SK-N-SH (cell line): ENCODE measurements at regions not wholly inside any gene's neighbourhood (a gene's known extent, or its start where the extent isn't known, plus 50 kb on each side); places are given as distances from the start of the nearest gene placed in this dataset.

Experiments
- CTCF ChIA-PET: fragments of 300-600, 350-600 bp; formaldehyde crosslinking; extraction: SDS; loops from one replicate; lab custom pipeline; 2021; lab: Yijun Ruan, JAX
- POLR2A ChIA-PET: fragments of 350-600 bp; sonication (Branson Sonifier 250); formaldehyde crosslinking; extraction: SDS; loops from one replicate; lab custom pipeline; 2020; ENCODE audit warnings: antibody characterized with exemption, inconsistent platforms; lab: Yijun Ruan, JAX
- DNase-seq: peaks from one replicate; pipeline ENCODE4 v3.0.0; 2012
- H2AFZ ChIP-seq: fragments of 200-600 bp; sonication (generic); 2 replicates; pipeline ENCODE4 v1.8.1; 2016; ENCODE audit warnings: antibody characterized with exemption, mild to moderate bottlenecking, low read depth
- H3F3A ChIP-seq: fragments of 200-600 bp; sonication (generic); replicated peaks from 2 replicates; pipeline ENCODE3; 2016; ENCODE audit warnings: antibody characterized with exemption, mild to moderate bottlenecking; ENCODE audit not compliant: insufficient read depth
- H3K27ac ChIP-seq, 2 experiments: fragments of 200-500 bp in 1 of 2; fragments of 200-600 bp in 1 of 2; sonication (Bioruptor generic) in 1 of 2; sonication (generic), shearing (Covaris generic) in 1 of 2; 2 replicates each; pipeline versions ENCODE4 v1.5.1 to v1.6.1; 2014 to 2016; ENCODE audit warnings: low read depth in 2 of 2, inconsistent platforms in 1 of 2, low read length in 1 of 2, mild to moderate bottlenecking in 1 of 2, mixed read lengths in 1 of 2
- H3K27me3 ChIP-seq: fragments of 200-600 bp; sonication (generic), shearing (Covaris generic); 2 replicates; pipeline ENCODE4 v1.6.1; 2016; ENCODE audit warnings: mixed run types; ENCODE audit not compliant: insufficient read depth
- H3K36me3 ChIP-seq, 2 experiments: fragments of 200-500 bp in 1 of 2; fragments of 200-600 bp in 1 of 2; sonication (Bioruptor generic) in 1 of 2; sonication (generic) in 1 of 2; replicated peaks in 1 of 2; 2 replicates each; pipeline versions ENCODE3 to v1.5.1; 2014 to 2016; ENCODE audit warnings: low read length in 1 of 2, mild to moderate bottlenecking in 1 of 2; ENCODE audit not compliant: insufficient read depth in 2 of 2, control insufficient read depth in 1 of 2
- H3K4me1 ChIP-seq, 2 experiments: fragments of 200-500 bp in 1 of 2; fragments of 200-600 bp in 1 of 2; sonication (Bioruptor generic) in 1 of 2; sonication (generic), shearing (Covaris generic) in 1 of 2; 2 replicates each; pipeline versions ENCODE4 v1.5.1 to v1.6.1; 2014 to 2016; ENCODE audit warnings: low read depth in 1 of 2, low read length in 1 of 2, mixed run types in 1 of 2; ENCODE audit not compliant: insufficient read depth in 2 of 2, control insufficient read depth in 1 of 2
- H3K4me2 ChIP-seq: fragments of 200-600 bp; sonication (generic), shearing (Covaris generic); 2 replicates; pipeline ENCODE4 v1.6.1; 2017; ENCODE audit warnings: mixed run types
- H3K4me3 ChIP-seq, 2 experiments: fragments of 200-500 bp in 1 of 2; fragments of 200-600 bp in 1 of 2; sonication (Bioruptor generic) in 1 of 2; sonication (generic), shearing (Covaris generic) in 1 of 2; 2 replicates each; pipeline versions ENCODE4 v1.5.1 to v1.8.1; 2014 to 2016; ENCODE audit warnings: low read depth in 2 of 2, inconsistent platforms in 1 of 2, low read length in 1 of 2, mild to moderate bottlenecking in 1 of 2, mixed read lengths in 1 of 2, moderate library complexity in 1 of 2
- H3K79me2 ChIP-seq: fragments of 200-600 bp; sonication (generic); 2 replicates; pipeline ENCODE4 v1.8.1; 2017; ENCODE audit warnings: mild to moderate bottlenecking; ENCODE audit not compliant: insufficient read depth
- H3K9ac ChIP-seq: fragments of 200-600 bp; sonication (generic); 2 replicates; pipeline ENCODE4 v1.6.1; 2017; ENCODE audit warnings: mixed run types
- H3K9me2 ChIP-seq: fragments of 200-600 bp; sonication (generic); 2 replicates; pipeline ENCODE4 v1.6.1; 2017; ENCODE audit warnings: mixed run types
- H3K9me3 ChIP-seq: fragments of 200-600 bp; sonication (generic); 2 replicates; pipeline ENCODE4 v1.6.1; 2017; ENCODE audit warnings: mixed run types, mild to moderate bottlenecking, moderate library complexity
- H4K20me1 ChIP-seq: fragments of 200-600 bp; sonication (generic); 2 replicates; pipeline ENCODE4 v1.6.1; 2017; ENCODE audit warnings: mild to moderate bottlenecking, mixed run types; ENCODE audit not compliant: insufficient read depth
- EZH2phosphoT487 ChIP-seq: fragments of 200-600 bp; sonication (generic); IDR thresholded peaks from 2 replicates; pipeline ENCODE4 v1.6.1; 2017; ENCODE audit warnings: low read depth, mixed run types, mild to moderate bottlenecking, antibody characterized with exemption, moderate library complexity, borderline replicate concordance
- FOSL2 ChIP-seq: IDR thresholded peaks from 2 replicates; pipeline ENCODE4 v1.4.0; 2012; ENCODE audit warnings: low read depth, mild to moderate bottlenecking, moderate library complexity, borderline replicate concordance
- FOXJ3 ChIP-seq: sonication (generic); formaldehyde crosslinking; IDR thresholded peaks from 2 replicates; pipeline ENCODE4 v1.5.1; 2020; ENCODE audit warnings: mild to moderate bottlenecking, missing genetic modification reagents
- GABPA ChIP-seq: IDR thresholded peaks from 2 replicates; pipeline ENCODE4 v1.4.0; 2012; ENCODE audit warnings: low read depth, mild to moderate bottlenecking
- JUND ChIP-seq: IDR thresholded peaks from 2 replicates; pipeline ENCODE4 v1.4.0; 2012
- NFIC ChIP-seq: IDR thresholded peaks from 2 replicates; pipeline ENCODE4 v1.4.0; 2012; ENCODE audit warnings: borderline replicate concordance
- NRF1 ChIP-seq: IDR thresholded peaks from 2 replicates; pipeline ENCODE4 v1.6.1; 2012; ENCODE audit warnings: low read depth, mild to moderate bottlenecking, low read length
- RCOR1 ChIP-seq: fragments of 150-350 bp; IDR thresholded peaks from 2 replicates; pipeline ENCODE4 v1.6.1; 2017; ENCODE audit warnings: antibody characterized with exemption, low read length
- RFX5 ChIP-seq: IDR thresholded peaks from 2 replicates; pipeline ENCODE4 v1.6.1; 2012; ENCODE audit warnings: mild to moderate bottlenecking, improper control_type of control experiment, low read length
- TCF12 ChIP-seq: IDR thresholded peaks from 2 replicates; pipeline ENCODE4 v1.4.0; 2012
- YY1 ChIP-seq: IDR thresholded peaks from 2 replicates; pipeline ENCODE4 v1.4.0; 2012; ENCODE audit warnings: low read depth, mild to moderate bottlenecking
- WGBS: methylation state at CpG from one replicate; pipeline ENCODE4 v1.1.6; 2017; ENCODE audit warnings: low lambda C conversion rate; 5-methylcytosine and 5-hydroxymethylcytosine counted together
- TF ChIP-seq, protein P1 (sequence below): IDR thresholded peaks from 2 replicates; pipeline ENCODE4 v1.4.0; 2012; ENCODE audit warnings: low read depth, borderline replicate concordance
- TF ChIP-seq, protein P2 (sequence below): IDR thresholded peaks from 2 replicates; pipeline ENCODE4; 2012
- TF ChIP-seq, protein P3 (sequence below): fragments of 200-600 bp; sonication (generic); IDR thresholded peaks from 2 replicates; pipeline ENCODE4 v1.6.1; 2017; ENCODE audit warnings: antibody characterized with exemption, mild to moderate bottlenecking, moderate library complexity
- TF ChIP-seq, protein P4 (sequence below): fragments of 150-350 bp; IDR thresholded peaks from 2 replicates; pipeline ENCODE4 v1.6.1; 2017; ENCODE audit warnings: antibody characterized with exemption, low read length, low read depth, borderline replicate concordance

DNA sequence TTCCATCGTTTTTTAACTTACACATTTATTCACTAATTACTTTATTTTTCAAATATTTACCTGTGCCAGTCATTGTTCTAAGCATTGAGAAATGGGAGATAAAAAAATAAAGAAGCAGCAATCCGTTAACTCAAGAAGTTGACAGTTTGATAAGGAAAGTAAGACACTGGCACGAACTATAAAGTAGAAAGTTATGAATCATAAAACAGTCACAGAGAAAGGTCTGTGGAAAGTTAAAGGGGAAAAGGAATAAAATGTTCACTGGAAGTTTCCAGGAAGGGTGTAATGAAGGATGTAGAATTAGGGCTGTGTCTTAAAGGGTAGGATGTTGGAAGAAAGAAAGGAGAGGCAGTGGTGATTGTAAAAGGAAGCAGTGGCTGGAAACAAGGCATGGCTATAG, 118.9 kb downstream of the RDH14 start:
- peaks cover 13% of the 10 kb centered on the region for H3F3A ChIP-seq
- no peaks in the 10 kb centered on the region for H3K79me2 ChIP-seq
- POLR2A ChIA-PET, result no interaction called here
- H3K9ac ChIP-seq, result no peak overlapping the region; the same call in 1 of the 2 replicates
- CTCF ChIA-PET, result no interaction called here
- DNase-seq, result no peak
- no peaks in the 10 kb centered on the region for H3K36me3 ChIP-seq
- peak overlapping the region; percentile 21; the same call in 1 of the 2 replicates for H3K4me2 ChIP-seq
- H3K4me3 ChIP-seq, result no peak overlapping the region
- H2AFZ ChIP-seq, result peak overlapping the region; percentile 63; the same call in 1 of the 2 replicates
- no peak overlapping the region for H3K27ac ChIP-seq
- H3K4me1 ChIP-seq, result peaks cover 7 to 27% of the 10 kb centered on the region in 2 experiments; a peak in 2 of 4 replicates
- TF ChIP-seq, protein P1, sequence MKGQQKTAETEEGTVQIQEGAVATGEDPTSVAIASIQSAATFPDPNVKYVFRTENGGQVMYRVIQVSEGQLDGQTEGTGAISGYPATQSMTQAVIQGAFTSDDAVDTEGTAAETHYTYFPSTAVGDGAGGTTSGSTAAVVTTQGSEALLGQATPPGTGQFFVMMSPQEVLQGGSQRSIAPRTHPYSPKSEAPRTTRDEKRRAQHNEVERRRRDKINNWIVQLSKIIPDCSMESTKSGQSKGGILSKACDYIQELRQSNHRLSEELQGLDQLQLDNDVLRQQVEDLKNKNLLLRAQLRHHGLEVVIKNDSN, result no peak
- no peak for TF ChIP-seq YY1
- peak; percentile 48 for TF ChIP-seq TCF12
- peak; percentile 47; the same call in 1 of the 2 replicates for TF ChIP-seq NFIC
- TF ChIP-seq, protein P2, sequence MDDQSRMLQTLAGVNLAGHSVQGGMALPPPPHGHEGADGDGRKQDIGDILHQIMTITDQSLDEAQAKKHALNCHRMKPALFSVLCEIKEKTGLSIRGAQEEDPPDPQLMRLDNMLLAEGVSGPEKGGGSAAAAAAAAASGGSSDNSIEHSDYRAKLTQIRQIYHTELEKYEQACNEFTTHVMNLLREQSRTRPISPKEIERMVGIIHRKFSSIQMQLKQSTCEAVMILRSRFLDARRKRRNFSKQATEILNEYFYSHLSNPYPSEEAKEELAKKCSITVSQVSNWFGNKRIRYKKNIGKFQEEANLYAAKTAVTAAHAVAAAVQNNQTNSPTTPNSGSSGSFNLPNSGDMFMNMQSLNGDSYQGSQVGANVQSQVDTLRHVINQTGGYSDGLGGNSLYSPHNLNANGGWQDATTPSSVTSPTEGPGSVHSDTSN, result peak; percentile 75
- peak; percentile 41; the same call in 1 of the 2 replicates for TF ChIP-seq FOSL2
- TF ChIP-seq JUND, result peak; percentile 52
- TF ChIP-seq, all 33 proteins: peak for 5
- no peaks in the 10 kb centered on the region for H3K9me3 ChIP-seq
- H4K20me1 ChIP-seq, result no peaks in the 10 kb centered on the region
- no peaks in the 10 kb centered on the region for H3K27me3 ChIP-seq
- WGBS, result 25% methylated on average over 3 of the region's 3 CpGs
- no peaks in the 10 kb centered on the region for H3K9me2 ChIP-seq

DNA sequence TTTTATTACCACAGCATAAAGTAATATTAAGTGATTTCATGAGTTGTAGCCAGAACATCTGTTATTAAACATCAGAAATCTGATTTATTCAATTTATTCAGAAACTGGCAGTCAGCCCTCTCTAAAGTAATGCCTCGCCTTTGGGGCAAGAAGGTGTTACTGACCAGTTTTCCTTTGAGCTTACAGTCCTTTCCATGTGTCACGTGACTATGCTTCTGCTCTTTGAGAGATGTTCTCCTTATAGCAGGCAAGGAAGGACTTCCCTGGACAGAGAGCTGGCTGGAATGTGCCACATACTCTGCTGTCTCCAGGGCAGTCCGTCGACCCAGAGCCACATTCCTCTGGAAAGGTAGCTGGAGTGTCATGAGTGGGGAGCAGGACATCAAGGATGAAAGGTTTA, 119.7 kb downstream of the RDH14 start:
- H3K4me2 ChIP-seq, result no peak overlapping the region
- no peak overlapping the region for H2AFZ ChIP-seq
- H3K9ac ChIP-seq, result no peak overlapping the region
- H3K79me2 ChIP-seq, result no peaks in the 10 kb centered on the region
- no peaks in the 10 kb centered on the region for H3K9me2 ChIP-seq
- peaks cover 7 to 35% of the 10 kb centered on the region in 2 experiments; a peak in 3 of 4 replicates for H3K4me1 ChIP-seq
- TF ChIP-seq NRF1 (no peak), FOSL2 (no peak), RFX5 (no peak), EZH2phosphoT487 (no peak), RCOR1 (no peak), GABPA (no peak), FOXJ3 (no peak)
- TF ChIP-seq, protein P3, sequence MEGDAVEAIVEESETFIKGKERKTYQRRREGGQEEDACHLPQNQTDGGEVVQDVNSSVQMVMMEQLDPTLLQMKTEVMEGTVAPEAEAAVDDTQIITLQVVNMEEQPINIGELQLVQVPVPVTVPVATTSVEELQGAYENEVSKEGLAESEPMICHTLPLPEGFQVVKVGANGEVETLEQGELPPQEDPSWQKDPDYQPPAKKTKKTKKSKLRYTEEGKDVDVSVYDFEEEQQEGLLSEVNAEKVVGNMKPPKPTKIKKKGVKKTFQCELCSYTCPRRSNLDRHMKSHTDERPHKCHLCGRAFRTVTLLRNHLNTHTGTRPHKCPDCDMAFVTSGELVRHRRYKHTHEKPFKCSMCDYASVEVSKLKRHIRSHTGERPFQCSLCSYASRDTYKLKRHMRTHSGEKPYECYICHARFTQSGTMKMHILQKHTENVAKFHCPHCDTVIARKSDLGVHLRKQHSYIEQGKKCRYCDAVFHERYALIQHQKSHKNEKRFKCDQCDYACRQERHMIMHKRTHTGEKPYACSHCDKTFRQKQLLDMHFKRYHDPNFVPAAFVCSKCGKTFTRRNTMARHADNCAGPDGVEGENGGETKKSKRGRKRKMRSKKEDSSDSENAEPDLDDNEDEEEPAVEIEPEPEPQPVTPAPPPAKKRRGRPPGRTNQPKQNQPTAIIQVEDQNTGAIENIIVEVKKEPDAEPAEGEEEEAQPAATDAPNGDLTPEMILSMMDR, result no peak
- TF ChIP-seq, protein P4, sequence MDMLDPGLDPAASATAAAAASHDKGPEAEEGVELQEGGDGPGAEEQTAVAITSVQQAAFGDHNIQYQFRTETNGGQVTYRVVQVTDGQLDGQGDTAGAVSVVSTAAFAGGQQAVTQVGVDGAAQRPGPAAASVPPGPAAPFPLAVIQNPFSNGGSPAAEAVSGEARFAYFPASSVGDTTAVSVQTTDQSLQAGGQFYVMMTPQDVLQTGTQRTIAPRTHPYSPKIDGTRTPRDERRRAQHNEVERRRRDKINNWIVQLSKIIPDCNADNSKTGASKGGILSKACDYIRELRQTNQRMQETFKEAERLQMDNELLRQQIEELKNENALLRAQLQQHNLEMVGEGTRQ, result no peak
- 38% methylated on average over 4 of the region's 4 CpGs for WGBS
- no peak overlapping the region for H3K4me3 ChIP-seq
- no peaks in the 10 kb centered on the region for H3K9me3 ChIP-seq
- H3K36me3 ChIP-seq, result no peaks in the 10 kb centered on the region
- ChIA-PET CTCF (no interaction called here), POLR2A (no interaction called here)
- peaks cover 13% of the 10 kb centered on the region for H3F3A ChIP-seq
- H3K27ac ChIP-seq, result peak overlapping the region in 1 of 2 experiments; percentile 53; a peak in 1 of 4 replicates
- H3K27me3 ChIP-seq, result no peaks in the 10 kb centered on the region
- DNase-seq, result no peak
- H4K20me1 ChIP-seq, result no peaks in the 10 kb centered on the region
